Lower leg skin (tissue), 3 donors: ENCODE measurements at regions not wholly inside any gene's neighbourhood (a gene's known extent, or its start where the extent isn't known, plus 50 kb on each side); places are given as distances from the start of the nearest gene placed in this dataset.

Experiments
- CTCF ChIP-seq, 3 donors: fragments of 450-650 bp; IDR thresholded peaks; one replicate each; pipeline ENCODE4 v1.5.1; 2016; ENCODE audit warnings: antibody characterized with exemption in 3 of 3, mild to moderate bottlenecking in 3 of 3, moderate library complexity in 2 of 3
- POLR2A ChIP-seq, 2 donors: fragments of 450-650 bp; IDR thresholded peaks; one replicate each; pipeline ENCODE4 v1.6.1; 2016 to 2017; ENCODE audit warnings: antibody characterized with exemption in 2 of 2, mild to moderate bottlenecking in 1 of 2, moderate library complexity in 1 of 2

GRCh38 chr3:190983875-190984274, 121.4 kb upstream of the GMNC start:
- no peak for TF ChIP-seq POLR2A (IDR thresholded peaks at IDR 0.05)
- TF ChIP-seq CTCF (IDR thresholded peaks at IDR 0.05): no peak
